Endothelial cell of umbilical vein (primary cell): ENCODE measurements at regions not wholly inside any gene's neighbourhood (a gene's known extent, or its start where the extent isn't known, plus 50 kb on each side); places are given as distances from the start of the nearest gene placed in this dataset.
"Not testable (repeated sequence)": the region's sequence is repeated elsewhere in the genome, so short reads cannot be mapped to it uniquely, and the experiment has no call there.

ENCODE experiments used
- CTCF ChIP-seq, 2 donors: IDR thresholded peaks; 1 replicate in 1 of 2; 2 replicates in 1 of 2; pipeline ENCODE4 v1.5.1; 2011; ENCODE audit warnings: low read length in 2 of 2, mild to moderate bottlenecking in 2 of 2, moderate library complexity in 2 of 2, control low read depth in 1 of 2, inconsistent platforms in 1 of 2, low read depth in 1 of 2; ENCODE audit not compliant: insufficient read depth in 1 of 2; ENCODE audit errors: extremely low read depth in 1 of 2
- EZH2 ChIP-seq: IDR thresholded peaks from 2 replicates; pipeline ENCODE4 v1.6.1; 2012; ENCODE audit warnings: borderline replicate concordance, low read depth, mild to moderate bottlenecking, moderate library complexity, low read length, inconsistent platforms; ENCODE audit not compliant: severe bottlenecking
- MYC ChIP-seq: IDR thresholded peaks from one replicate; pipeline ENCODE4 v1.6.1; 2011; ENCODE audit warnings: mild to moderate bottlenecking, low read depth, low read length
- POLR2A ChIP-seq: IDR thresholded peaks from 2 replicates; pipeline ENCODE4 v1.6.1; 2012; ENCODE audit warnings: low read depth, mild to moderate bottlenecking, control low read depth, low read length
- POLR2AphosphoS5 ChIP-seq: IDR thresholded peaks from 2 replicates; pipeline ENCODE4 v1.6.1; 2012; ENCODE audit warnings: low read depth, mild to moderate bottlenecking, control low read depth, low read length, moderate library complexity; ENCODE audit not compliant: insufficient read depth
- TF ChIP-seq, protein P1 (sequence below): IDR thresholded peaks from 2 replicates; pipeline ENCODE4 v1.6.1; 2011; ENCODE audit not compliant: insufficient read depth, insufficient read length

DNA sequence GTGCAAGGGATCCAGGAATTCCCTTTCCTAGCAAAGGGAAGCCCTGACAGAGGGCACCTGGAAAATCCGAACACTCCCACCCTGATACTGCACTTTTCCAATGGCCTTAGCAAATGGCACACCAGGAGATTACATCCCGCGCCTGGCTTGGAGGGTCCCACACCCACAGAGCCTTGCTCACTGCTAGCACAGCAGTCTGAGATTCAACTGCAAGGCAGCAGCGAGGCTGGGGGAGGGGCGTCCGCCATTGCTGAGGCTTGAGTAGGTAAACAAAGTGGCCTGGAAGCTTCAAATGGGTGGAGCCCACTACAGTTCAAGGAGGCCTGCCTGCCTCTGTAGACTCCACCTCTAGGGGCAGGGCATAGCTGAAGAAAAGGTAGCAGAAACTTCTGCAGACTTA lies 888.8 kb downstream of the RPS29 start:
- TF ChIP-seq CTCF (IDR thresholded peaks at IDR 0.05; ENCODE audit: extremely low read depth in 1 of 2, insufficient read depth in 1 of 2, low read depth in 1 of 2, low read length in 2 of 2); POLR2AphosphoS5; POLR2A; EZH2; MYC: not testable (repeated sequence)
- TF ChIP-seq, protein P1, sequence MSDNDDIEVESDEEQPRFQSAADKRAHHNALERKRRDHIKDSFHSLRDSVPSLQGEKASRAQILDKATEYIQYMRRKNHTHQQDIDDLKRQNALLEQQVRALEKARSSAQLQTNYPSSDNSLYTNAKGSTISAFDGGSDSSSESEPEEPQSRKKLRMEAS: not testable (repeated sequence)
